Fibroblast of villous mesenchyme (primary cell): ENCODE measurements at regions not wholly inside any gene's neighbourhood (a gene's known extent, or its start where the extent isn't known, plus 50 kb on each side); places are given as distances from the start of the nearest gene placed in this dataset.

Experiments used
- DNase-seq: peaks from one replicate; pipeline ENCODE4 v3.0.0-alpha.2; 2010; ENCODE audit warnings: low read depth
- H3K4me3 ChIP-seq: 2 replicates; pipeline ENCODE4 v1.5.1; 2011; ENCODE audit warnings: low read depth, mild to moderate bottlenecking, low read length
- TF ChIP-seq, protein P1 (sequence below): IDR thresholded peaks from 2 replicates; pipeline ENCODE4 v1.5.1; 2012; ENCODE audit warnings: low read depth, mild to moderate bottlenecking, low read length; ENCODE audit not compliant: insufficient read depth

DNA sequence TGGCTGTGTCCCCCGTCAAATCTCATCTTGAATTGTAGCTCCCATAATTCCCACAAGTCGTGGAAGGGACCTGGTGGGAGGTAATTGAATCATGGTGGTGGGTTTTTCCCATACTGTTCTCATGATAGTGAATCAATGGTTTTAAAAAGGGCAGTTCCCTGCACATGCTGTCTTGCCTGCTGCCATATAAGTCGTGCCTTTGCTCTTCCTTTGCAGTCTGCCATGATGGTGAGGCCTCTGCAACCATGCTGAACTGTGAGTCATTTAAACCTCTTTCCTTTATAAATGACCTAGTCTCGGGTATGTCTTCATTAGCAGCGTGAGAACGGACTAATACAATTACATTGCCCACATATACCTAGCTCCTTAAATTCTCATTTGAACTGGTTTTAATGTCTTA, 353.0 kb upstream of the KLF4 start:
- no peak for DNase-seq
- no peak overlapping the region for H3K4me3 ChIP-seq
- TF ChIP-seq, protein P1, sequence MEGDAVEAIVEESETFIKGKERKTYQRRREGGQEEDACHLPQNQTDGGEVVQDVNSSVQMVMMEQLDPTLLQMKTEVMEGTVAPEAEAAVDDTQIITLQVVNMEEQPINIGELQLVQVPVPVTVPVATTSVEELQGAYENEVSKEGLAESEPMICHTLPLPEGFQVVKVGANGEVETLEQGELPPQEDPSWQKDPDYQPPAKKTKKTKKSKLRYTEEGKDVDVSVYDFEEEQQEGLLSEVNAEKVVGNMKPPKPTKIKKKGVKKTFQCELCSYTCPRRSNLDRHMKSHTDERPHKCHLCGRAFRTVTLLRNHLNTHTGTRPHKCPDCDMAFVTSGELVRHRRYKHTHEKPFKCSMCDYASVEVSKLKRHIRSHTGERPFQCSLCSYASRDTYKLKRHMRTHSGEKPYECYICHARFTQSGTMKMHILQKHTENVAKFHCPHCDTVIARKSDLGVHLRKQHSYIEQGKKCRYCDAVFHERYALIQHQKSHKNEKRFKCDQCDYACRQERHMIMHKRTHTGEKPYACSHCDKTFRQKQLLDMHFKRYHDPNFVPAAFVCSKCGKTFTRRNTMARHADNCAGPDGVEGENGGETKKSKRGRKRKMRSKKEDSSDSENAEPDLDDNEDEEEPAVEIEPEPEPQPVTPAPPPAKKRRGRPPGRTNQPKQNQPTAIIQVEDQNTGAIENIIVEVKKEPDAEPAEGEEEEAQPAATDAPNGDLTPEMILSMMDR = no peak

DNA sequence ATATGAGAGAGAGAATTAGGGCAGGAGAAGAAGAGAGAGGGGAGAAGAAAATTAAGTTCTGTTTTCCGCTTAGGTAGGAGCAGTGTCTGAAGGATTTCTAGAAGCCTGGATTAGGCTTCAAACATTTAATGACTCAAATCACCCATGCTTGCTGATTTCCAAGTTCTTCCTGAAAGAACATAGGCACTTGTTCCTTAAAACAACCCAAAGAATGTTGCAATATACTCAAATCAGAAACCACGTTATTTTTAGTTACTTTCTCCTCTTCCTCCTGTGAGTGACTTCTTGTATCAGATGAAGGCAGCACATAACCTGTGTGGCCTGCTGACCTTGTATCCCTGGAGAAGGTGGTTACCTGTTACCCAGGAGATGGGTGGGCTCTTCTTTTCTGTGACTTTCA, 351.5 kb upstream of the KLF4 start:
- DNase-seq = no peak

DNA sequence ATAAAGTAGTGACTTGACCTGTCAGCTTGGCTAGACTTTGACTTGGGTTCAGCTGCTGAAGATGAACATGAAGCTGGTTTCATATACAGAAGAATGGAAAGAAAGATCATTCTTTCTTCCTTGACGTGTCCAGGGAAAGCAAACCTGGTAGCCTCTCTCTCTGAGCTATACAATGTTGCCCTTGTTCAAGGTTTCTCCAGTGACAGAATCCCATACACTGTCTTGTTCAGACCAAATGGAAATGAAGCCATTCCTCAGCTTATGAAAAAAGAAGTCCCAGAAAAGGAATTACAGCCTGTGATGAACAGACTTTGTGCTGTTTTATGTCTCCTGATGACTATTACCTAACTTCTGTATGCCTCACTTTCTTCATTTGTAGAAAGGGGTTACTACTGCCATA, 349.8 kb upstream of the KLF4 start:
- TF ChIP-seq, protein P1 = no peak
- no peak overlapping the region for H3K4me3 ChIP-seq
- DNase-seq = no peak

More for the DNA sequence above, 351.5 kb upstream of the KLF4 start:
- no peak overlapping the region for H3K4me3 ChIP-seq
- TF ChIP-seq, protein P1 = no peak

DNA sequence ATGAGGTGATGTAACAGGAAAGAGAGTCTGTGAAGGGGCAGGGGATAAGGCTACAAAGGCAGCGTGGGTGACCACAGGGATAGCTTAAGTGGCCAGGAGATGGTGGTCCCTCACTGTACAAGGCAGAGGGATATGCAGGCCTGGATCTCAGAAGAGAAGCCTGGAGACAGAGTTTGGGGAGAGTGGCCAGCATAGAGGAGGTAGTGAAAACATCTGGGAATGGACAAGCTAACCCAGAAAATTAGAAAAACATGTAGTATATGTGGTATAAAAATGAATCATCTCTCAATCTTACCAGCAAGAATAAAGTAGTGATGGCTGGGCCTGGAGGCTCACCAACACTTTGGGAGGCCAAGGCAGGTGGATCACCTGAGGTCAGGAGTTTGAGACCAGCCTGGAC, 349.2 kb upstream of the KLF4 start:
- DNase-seq = no peak
- TF ChIP-seq, protein P1 = no peak
- H3K4me3 ChIP-seq = no peak overlapping the region

DNA sequence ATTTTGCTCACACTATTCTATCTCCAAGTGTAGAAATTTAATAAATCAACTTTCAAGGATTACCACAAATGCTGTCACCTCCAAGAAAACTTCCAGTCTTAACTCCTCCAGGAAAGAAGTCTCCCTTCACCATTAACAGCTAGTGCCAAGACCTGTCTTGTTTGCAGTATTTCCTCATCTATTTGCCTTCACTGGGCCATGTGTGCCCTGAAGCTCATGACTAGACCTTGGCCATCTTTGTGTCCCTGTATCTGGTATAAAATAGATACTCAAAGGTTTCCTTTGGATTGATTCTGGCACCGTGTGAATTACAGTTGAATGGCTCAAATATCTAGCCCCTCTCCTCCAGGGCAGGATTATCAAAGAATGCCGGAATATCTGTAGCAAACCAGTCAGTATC, 346.7 kb upstream of the KLF4 start:
- no peak for DNase-seq
- no peak overlapping the region for H3K4me3 ChIP-seq
- TF ChIP-seq, protein P1 = no peak

DNA sequence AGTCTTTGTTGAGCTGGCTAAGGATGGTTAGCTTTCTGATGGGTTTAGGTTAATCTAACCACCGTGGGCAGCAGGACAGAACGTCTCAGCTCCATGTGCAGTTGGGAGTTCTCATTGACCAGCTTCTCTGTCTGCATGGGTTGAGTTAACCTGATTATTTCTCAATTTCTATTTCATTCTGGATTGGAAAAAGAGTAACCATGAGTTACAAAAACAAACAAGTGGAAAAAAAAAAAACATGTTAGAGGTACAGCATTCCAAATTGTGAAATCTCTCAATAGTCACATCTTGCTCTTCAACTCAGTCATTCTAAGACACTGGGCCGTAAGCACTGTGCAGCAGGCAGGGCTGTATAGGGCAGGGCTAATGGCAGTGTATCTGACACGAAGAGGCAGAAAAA, 343.7 kb upstream of the KLF4 start:
- peak; percentile 9 for DNase-seq
- TF ChIP-seq, protein P1 = no peak
- no peak overlapping the region for H3K4me3 ChIP-seq

DNA sequence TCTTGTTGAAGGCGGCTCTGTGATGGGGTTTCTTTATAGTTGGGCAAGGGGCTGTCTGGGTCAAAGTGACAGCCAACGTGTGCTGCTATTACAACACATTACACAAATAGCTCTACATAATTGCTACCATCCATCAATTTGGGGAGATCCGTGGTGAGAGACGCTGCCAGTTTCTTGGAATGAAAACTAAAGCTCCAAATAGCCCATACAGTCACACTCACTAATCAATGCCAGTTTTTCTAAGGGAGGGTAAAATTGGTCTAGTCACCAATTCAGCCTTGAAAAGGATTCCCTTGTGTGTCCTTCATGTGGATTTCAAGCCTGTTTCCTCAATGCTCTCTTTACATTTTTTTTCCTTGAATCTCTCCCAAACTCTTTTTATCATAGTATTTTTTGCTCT, 343.3 kb upstream of the KLF4 start:
- no peak for DNase-seq
- no peak overlapping the region for H3K4me3 ChIP-seq
- TF ChIP-seq, protein P1 = no peak
